H9 (cell line): ENCODE measurements at regions not wholly inside any gene's neighbourhood (a gene's known extent, or its start where the extent isn't known, plus 50 kb on each side); places are given as distances from the start of the nearest gene placed in this dataset.

Source experiments
- DNase-seq: peaks from one replicate; pipeline ENCODE4 v3.0.0-alpha.2; 2017
- H2AFZ ChIP-seq: one replicate; pipeline ENCODE4 v1.6.1; 2013; ENCODE audit warnings: mild to moderate bottlenecking, low read length, control low read depth, moderate library complexity
- H2AK5ac ChIP-seq: 2 replicates; pipeline ENCODE4 v1.6.1; 2013; ENCODE audit warnings: low read length, control low read depth, mixed read lengths; ENCODE audit not compliant: insufficient read length
- H2BK120ac ChIP-seq: one replicate; pipeline ENCODE4 v1.6.1; 2013; ENCODE audit warnings: low read depth, mild to moderate bottlenecking, low read length, control low read depth, inconsistent platforms; ENCODE audit not compliant: poor library complexity, severe bottlenecking
- H2BK12ac ChIP-seq: 2 replicates; pipeline ENCODE4 v1.6.1; 2013; ENCODE audit warnings: low read length, control low read depth, mixed read lengths, low read depth; ENCODE audit not compliant: insufficient read length
- H2BK15ac ChIP-seq: 2 replicates; pipeline ENCODE4 v1.6.1; 2013; ENCODE audit warnings: low read depth, low read length, control low read depth
- H2BK20ac ChIP-seq: one replicate; pipeline ENCODE4 v1.6.1; 2013; ENCODE audit warnings: low read depth, mild to moderate bottlenecking, low read length, control low read depth, inconsistent platforms; ENCODE audit not compliant: poor library complexity, severe bottlenecking
- H2BK5ac ChIP-seq: 2 replicates; pipeline ENCODE4 v1.6.1; 2013; ENCODE audit warnings: low read length, control low read depth, mixed read lengths; ENCODE audit not compliant: insufficient read length
- H3K14ac ChIP-seq: 2 replicates; pipeline ENCODE4 v1.6.1; 2013; ENCODE audit warnings: low read length, control low read depth; ENCODE audit not compliant: insufficient read depth
- H3K18ac ChIP-seq: 2 replicates; pipeline ENCODE4 v1.6.1; 2013; ENCODE audit warnings: low read depth, mild to moderate bottlenecking, mixed read lengths, low read length, control low read depth; ENCODE audit not compliant: insufficient read length
- H3K23ac ChIP-seq: 2 replicates; pipeline ENCODE4 v1.6.1; 2013; ENCODE audit warnings: low read length, control low read depth, mixed read lengths, low read depth; ENCODE audit not compliant: insufficient read length
- H3K23me2 ChIP-seq: 2 replicates; pipeline ENCODE4 v1.6.1; 2013; ENCODE audit warnings: low read depth, mild to moderate bottlenecking, mixed read lengths, low read length, control low read depth; ENCODE audit not compliant: insufficient read length, poor library complexity, severe bottlenecking
- H3K27ac ChIP-seq: 2 replicates; pipeline ENCODE4 v1.5.1; 2013; ENCODE audit warnings: low read length, control low read depth, mixed read lengths, low read depth; ENCODE audit not compliant: insufficient read length
- H3K27me3 ChIP-seq: 2 replicates; pipeline ENCODE4 v1.6.1; 2013; ENCODE audit warnings: low read length, control low read depth, inconsistent platforms; ENCODE audit not compliant: insufficient read depth
- H3K4ac ChIP-seq: 2 replicates; pipeline ENCODE4 v1.6.1; 2013; ENCODE audit warnings: low read depth, mild to moderate bottlenecking, control low read depth, inconsistent platforms, low read length, moderate library complexity
- H3K4me1 ChIP-seq: 2 replicates; pipeline ENCODE4 v1.6.1; 2013; ENCODE audit warnings: low read length, control low read depth, inconsistent platforms; ENCODE audit not compliant: insufficient read depth
- H3K4me2 ChIP-seq: 2 replicates; pipeline ENCODE4 v1.6.1; 2013; ENCODE audit warnings: low read length, control low read depth, mixed read lengths; ENCODE audit not compliant: insufficient read length, insufficient read depth
- H3K56ac ChIP-seq: 2 replicates; pipeline ENCODE4 v1.6.1; 2013; ENCODE audit warnings: low read depth, mild to moderate bottlenecking, mixed read lengths, low read length, control low read depth; ENCODE audit not compliant: insufficient read length
- H3K79me1 ChIP-seq: 2 replicates; pipeline ENCODE4 v1.6.1; 2013; ENCODE audit warnings: low read depth, mild to moderate bottlenecking, moderate library complexity, low read length, control low read depth, inconsistent platforms; ENCODE audit not compliant: insufficient read depth, poor library complexity, severe bottlenecking
- H3K79me2 ChIP-seq: 2 replicates; pipeline ENCODE4 v1.6.1; 2013; ENCODE audit warnings: low read length, control low read depth, inconsistent platforms; ENCODE audit not compliant: insufficient read depth
- H3K9ac ChIP-seq: 2 replicates; pipeline ENCODE4 v1.6.1; 2013; ENCODE audit warnings: low read length, control low read depth, mixed read lengths; ENCODE audit not compliant: insufficient read length; ENCODE audit errors: extremely low read depth
- H3K9me3 ChIP-seq: one replicate; pipeline ENCODE4 v1.6.1; 2013; ENCODE audit warnings: low read depth, low read length, inconsistent platforms; ENCODE audit not compliant: control insufficient read depth
- H3T11ph ChIP-seq: one replicate; pipeline ENCODE4 v1.6.1; 2013; ENCODE audit warnings: mild to moderate bottlenecking, low read length, control low read depth, inconsistent platforms
- H4K20me1 ChIP-seq: one replicate; pipeline ENCODE4 v1.6.1; 2013; ENCODE audit not compliant: control insufficient read depth, insufficient read length, insufficient read depth
- H4K5ac ChIP-seq: 2 replicates; pipeline ENCODE4 v1.6.1; 2013; ENCODE audit warnings: low read depth, mild to moderate bottlenecking, mixed read lengths, low read length, control low read depth; ENCODE audit not compliant: insufficient read length
- H4K8ac ChIP-seq: replicated peaks from 2 replicates; pipeline ENCODE4 v1.6.1; 2013; ENCODE audit warnings: low read length, control low read depth, mixed read lengths, low read depth; ENCODE audit not compliant: insufficient read length
- H4K91ac ChIP-seq: 2 replicates; pipeline ENCODE4 v1.6.1; 2013; ENCODE audit warnings: low read depth, mild to moderate bottlenecking, moderate library complexity, mixed read lengths, low read length, control low read depth; ENCODE audit not compliant: insufficient read length
- H3K27ac Mint-ChIP-seq, 3 experiments: 2 replicates in 2 of 3; 3 replicates in 1 of 3; pipeline ENCODE4 v1.8.0; 2020 to 2021; ENCODE audit warnings: mixed read lengths in 3 of 3, mild to moderate bottlenecking in 1 of 3, moderate library complexity in 1 of 3
- H3K27me3 Mint-ChIP-seq: 2 replicates; pipeline ENCODE4 v1.8.0; 2021; ENCODE audit warnings: low read depth, mild to moderate bottlenecking, moderate library complexity, mixed read lengths
- H3K36me3 Mint-ChIP-seq, 3 experiments: 2 replicates in 2 of 3; 3 replicates in 1 of 3; pipeline ENCODE4 v1.8.0; 2020 to 2021; ENCODE audit warnings: low read depth in 3 of 3, mixed read lengths in 3 of 3; ENCODE audit not compliant: insufficient read depth in 1 of 3
- H3K4me1 Mint-ChIP-seq, 2 experiments: 2 replicates each; pipeline ENCODE4 v1.8.0; 2020; ENCODE audit warnings: mixed read lengths in 2 of 2
- H3K4me3 Mint-ChIP-seq, 2 experiments: 2 replicates in 1 of 2; 3 replicates in 1 of 2; pipeline ENCODE4 v1.8.0; 2020 to 2021; ENCODE audit warnings: mild to moderate bottlenecking in 2 of 2, mixed read lengths in 2 of 2, moderate library complexity in 1 of 2
- H3K9me3 Mint-ChIP-seq, 2 experiments: 2 replicates in 1 of 2; 3 replicates in 1 of 2; pipeline ENCODE4 v1.8.0; 2020; ENCODE audit warnings: mild to moderate bottlenecking in 2 of 2, mixed read lengths in 2 of 2, moderate library complexity in 1 of 2
- WGBS: extraction: QIAGEN DNeasy Blood & Tissue Kit; methylation state at CpG from one replicate; pipeline ENCODE4 v1.1.7; 2013; ENCODE audit warnings: missing lambda C conversion rate, low lambda C conversion rate, mixed read lengths; ENCODE audit not compliant: insufficient read length; ENCODE audit errors: extremely low coverage; 5-methylcytosine and 5-hydroxymethylcytosine counted together
- TF ChIP-seq, protein P1 (sequence below): fragments of 200-600 bp; sonication (generic); conservative IDR thresholded peaks from 3 replicates; pipeline ENCODE4 v1.8.0; 2021; ENCODE audit warnings: antibody characterized with exemption, mild to moderate bottlenecking

DNA sequence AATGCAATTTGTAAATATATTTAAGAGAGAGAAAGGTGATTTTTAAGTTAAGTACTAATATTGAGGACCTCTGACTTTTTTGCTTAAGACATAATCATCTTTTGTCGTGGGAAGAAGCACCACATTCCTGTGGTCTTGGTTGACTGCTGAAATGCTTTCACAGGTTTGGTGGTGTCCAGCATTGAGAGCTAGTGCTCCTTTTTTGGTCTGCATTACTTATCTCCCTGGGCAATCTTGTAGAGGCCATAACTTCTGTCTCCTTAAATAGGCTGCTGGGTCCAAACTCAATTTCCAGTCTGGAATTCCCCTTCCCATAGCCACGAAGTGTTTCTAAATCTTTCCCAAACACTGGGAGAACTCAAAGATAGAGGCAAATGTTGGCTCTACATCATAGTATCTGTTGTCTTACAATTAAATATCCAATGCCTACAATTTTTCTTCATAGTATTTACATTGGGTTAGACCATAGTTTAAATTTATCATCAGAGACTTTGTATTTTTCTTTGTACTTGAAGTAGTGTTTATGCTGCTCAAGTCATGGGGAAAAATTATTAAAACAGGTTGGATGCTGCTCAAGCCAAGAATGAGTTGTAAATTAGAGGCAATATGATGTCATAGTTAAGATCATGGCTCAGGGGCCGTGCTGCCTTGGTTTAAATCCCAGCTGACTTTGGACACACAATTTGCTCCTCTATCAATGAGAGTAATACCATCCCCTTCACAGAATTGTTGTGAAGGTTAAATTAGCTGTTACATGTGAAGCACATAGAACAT, 105.6 kb downstream of the POSTN start:
- Mint-ChIP-seq H3K36me3 (no peaks in the 10 kb centered on the region), H3K4me3 (no peak overlapping the region), H3K27ac (no peak overlapping the region), H3K9me3 (no peaks in the 10 kb centered on the region), H3K27me3 (no peaks in the 10 kb centered on the region), H3K4me1 (no peaks in the 10 kb centered on the region)
- H2AFZ ChIP-seq, result no peak overlapping the region
- no peak overlapping the region for H3K9ac ChIP-seq
- H2BK120ac ChIP-seq, result no peak overlapping the region
- no peak overlapping the region for H2BK12ac ChIP-seq
- no peak overlapping the region for H2AK5ac ChIP-seq
- H3K18ac ChIP-seq, result no peak overlapping the region
- no peaks in the 10 kb centered on the region for H4K20me1 ChIP-seq
- peaks cover 2% of the 10 kb centered on the region; the same call in 1 of the 2 replicates for H3K4me1 ChIP-seq
- no peaks in the 10 kb centered on the region for H3K23me2 ChIP-seq
- H3K23ac ChIP-seq, result no peak overlapping the region
- no CpG with 5 or more reads among the region's 3 CpGs for WGBS
- H4K5ac ChIP-seq, result no peak overlapping the region
- no peak overlapping the region for H3K27ac ChIP-seq
- H3K79me2 ChIP-seq, result no peaks in the 10 kb centered on the region
- no peaks in the 10 kb centered on the region for H3K9me3 ChIP-seq
- no peak overlapping the region for H2BK5ac ChIP-seq
- no peak overlapping the region for H3K4ac ChIP-seq
- no peak overlapping the region for H3K4me2 ChIP-seq
- no peaks in the 10 kb centered on the region for H3K79me1 ChIP-seq
- no peak overlapping the region for H4K8ac ChIP-seq
- no peak overlapping the region for H3T11ph ChIP-seq
- H2BK20ac ChIP-seq, result no peak overlapping the region
- H3K14ac ChIP-seq, result no peak overlapping the region
- DNase-seq, result no peak
- H2BK15ac ChIP-seq, result no peak overlapping the region
- H3K56ac ChIP-seq, result no peak overlapping the region
- TF ChIP-seq, protein P1, sequence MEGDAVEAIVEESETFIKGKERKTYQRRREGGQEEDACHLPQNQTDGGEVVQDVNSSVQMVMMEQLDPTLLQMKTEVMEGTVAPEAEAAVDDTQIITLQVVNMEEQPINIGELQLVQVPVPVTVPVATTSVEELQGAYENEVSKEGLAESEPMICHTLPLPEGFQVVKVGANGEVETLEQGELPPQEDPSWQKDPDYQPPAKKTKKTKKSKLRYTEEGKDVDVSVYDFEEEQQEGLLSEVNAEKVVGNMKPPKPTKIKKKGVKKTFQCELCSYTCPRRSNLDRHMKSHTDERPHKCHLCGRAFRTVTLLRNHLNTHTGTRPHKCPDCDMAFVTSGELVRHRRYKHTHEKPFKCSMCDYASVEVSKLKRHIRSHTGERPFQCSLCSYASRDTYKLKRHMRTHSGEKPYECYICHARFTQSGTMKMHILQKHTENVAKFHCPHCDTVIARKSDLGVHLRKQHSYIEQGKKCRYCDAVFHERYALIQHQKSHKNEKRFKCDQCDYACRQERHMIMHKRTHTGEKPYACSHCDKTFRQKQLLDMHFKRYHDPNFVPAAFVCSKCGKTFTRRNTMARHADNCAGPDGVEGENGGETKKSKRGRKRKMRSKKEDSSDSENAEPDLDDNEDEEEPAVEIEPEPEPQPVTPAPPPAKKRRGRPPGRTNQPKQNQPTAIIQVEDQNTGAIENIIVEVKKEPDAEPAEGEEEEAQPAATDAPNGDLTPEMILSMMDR, result no peak
- no peak overlapping the region for H4K91ac ChIP-seq
- H3K27me3 ChIP-seq, result no peaks in the 10 kb centered on the region; the same call in 1 of the 2 replicates
